ENCODE measurements at regions not wholly inside any gene's neighbourhood (a gene's known extent, or its start where the extent isn't known, plus 50 kb on each side); places are given as distances from the start of the nearest gene placed in this dataset.

DNA sequence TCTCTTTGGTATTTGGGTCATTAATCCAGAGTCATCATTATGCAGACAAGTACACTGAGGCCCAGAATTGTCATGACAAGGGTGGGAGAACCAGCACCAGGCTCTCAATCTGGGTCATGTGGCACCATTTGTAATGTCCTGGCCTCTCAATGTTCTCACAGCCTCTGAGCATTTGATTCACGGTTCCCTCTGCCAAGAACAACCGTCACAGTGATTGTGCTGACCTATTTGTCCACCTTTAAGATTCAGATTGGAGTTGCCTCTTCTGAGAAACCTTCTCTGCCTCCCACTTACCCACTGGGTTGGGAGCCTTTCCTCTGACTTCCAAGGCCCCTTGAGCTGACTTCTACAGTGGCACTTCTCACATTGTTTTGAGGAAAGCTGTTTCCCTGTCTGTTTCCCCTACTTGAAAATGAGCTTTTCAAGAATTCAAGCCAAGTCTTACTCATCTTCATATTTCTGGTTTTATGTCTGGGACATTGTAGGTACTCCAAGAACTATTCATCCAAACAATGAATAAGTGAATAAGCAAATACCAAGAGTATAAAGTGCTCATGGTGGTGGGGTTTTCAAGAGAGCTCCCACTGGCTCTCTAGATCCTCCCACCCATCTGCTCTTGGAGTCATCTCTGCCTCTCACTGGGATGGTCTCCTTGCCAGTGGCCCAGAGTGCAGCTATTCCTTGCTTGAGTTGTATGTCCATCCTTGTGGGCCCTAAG is 126.4 kb upstream of the E2F8 start:
- Histone ChIP-seq H3K9me3 (ENCODE audit: low read length) (no peaks in the 10 kb centered on the region), H3K27ac (ENCODE audit: low read depth, low read length, poor library complexity, severe bottlenecking) (no peak overlapping the region), H4K20me1 (ENCODE audit: insufficient read depth, low read length) (no peaks in the 10 kb centered on the region), H3K4me1 (ENCODE audit: insufficient read depth, low read length, severe bottlenecking) (no peaks in the 10 kb centered on the region), H3K4me2 (ENCODE audit: low read length) (no peak overlapping the region), H3F3A (ENCODE audit: insufficient read depth, low read length) (no peaks in the 10 kb centered on the region), H3K9ac (ENCODE audit: low read length) (no peak overlapping the region), H3K79me2 (ENCODE audit: insufficient read depth, low read length) (no peaks in the 10 kb centered on the region), H3K27me3 (ENCODE audit: insufficient read depth, low read length) (no peaks in the 10 kb centered on the region), H3K36me3 (ENCODE audit: insufficient read depth, low read length) (no peaks in the 10 kb centered on the region), H2AFZ (ENCODE audit: low read length) (no peak overlapping the region), H3K4me3 (ENCODE audit: low read depth, low read length, poor library complexity, severe bottlenecking) (no peak overlapping the region), H3K9me2 (ENCODE audit: low read depth, low read length) (no peaks in the 10 kb centered on the region)
- TF ChIP-seq EZH2 (IDR thresholded peaks at IDR 0.05; ENCODE audit: borderline replicate concordance, low read length) = no peak
- TF ChIP-seq, protein P1, sequence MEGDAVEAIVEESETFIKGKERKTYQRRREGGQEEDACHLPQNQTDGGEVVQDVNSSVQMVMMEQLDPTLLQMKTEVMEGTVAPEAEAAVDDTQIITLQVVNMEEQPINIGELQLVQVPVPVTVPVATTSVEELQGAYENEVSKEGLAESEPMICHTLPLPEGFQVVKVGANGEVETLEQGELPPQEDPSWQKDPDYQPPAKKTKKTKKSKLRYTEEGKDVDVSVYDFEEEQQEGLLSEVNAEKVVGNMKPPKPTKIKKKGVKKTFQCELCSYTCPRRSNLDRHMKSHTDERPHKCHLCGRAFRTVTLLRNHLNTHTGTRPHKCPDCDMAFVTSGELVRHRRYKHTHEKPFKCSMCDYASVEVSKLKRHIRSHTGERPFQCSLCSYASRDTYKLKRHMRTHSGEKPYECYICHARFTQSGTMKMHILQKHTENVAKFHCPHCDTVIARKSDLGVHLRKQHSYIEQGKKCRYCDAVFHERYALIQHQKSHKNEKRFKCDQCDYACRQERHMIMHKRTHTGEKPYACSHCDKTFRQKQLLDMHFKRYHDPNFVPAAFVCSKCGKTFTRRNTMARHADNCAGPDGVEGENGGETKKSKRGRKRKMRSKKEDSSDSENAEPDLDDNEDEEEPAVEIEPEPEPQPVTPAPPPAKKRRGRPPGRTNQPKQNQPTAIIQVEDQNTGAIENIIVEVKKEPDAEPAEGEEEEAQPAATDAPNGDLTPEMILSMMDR (IDR thresholded peaks at IDR 0.05; ENCODE audit: low read length) = no peak

DNA sequence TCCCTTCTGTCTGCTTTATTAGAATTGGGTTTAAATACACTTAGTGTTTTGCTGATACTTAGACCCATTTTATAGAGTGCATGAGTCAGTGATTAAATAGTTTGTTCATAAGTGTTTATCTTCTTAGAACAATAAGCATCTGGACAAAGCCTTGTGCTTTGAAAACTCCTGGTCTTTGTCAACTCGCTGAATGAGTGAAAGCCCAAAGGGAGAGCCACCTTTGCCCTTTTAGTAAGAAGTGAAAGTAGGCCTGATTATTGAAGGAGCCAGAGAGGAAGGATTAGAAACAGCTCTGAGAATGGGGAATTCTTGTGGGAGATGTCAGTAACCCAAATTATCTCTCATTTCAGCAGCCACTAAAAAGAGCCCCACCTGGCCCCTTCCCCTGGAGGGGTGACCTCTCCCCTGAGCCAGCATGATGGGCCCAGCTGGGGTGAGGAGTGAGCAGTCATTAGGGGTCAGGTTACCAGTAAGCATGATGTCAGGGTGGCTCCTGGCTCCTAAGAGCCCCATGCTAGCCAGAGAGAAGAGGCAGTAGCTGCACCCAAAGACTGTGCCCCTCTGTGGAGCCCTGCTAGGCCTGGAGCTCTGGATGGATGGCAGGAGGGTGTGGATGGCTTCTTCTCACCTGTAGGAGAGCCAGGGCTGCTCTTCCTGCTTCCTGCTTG is 125.1 kb upstream of the E2F8 start:
- TF ChIP-seq, protein P1 (IDR thresholded peaks at IDR 0.05; ENCODE audit: low read length) = no peak
- no peak for TF ChIP-seq EZH2 (IDR thresholded peaks at IDR 0.05; ENCODE audit: borderline replicate concordance, low read length)
- no peaks in the 10 kb centered on the region for H3F3A ChIP-seq (ENCODE audit: insufficient read depth, low read length)
- H3K9me3 ChIP-seq (ENCODE audit: low read length) = no peaks in the 10 kb centered on the region
- H3K27me3 ChIP-seq (ENCODE audit: insufficient read depth, low read length) = no peaks in the 10 kb centered on the region
- H3K4me2 ChIP-seq (ENCODE audit: low read length) = no peak overlapping the region
- H3K4me3 ChIP-seq (ENCODE audit: low read depth, low read length, poor library complexity, severe bottlenecking) = no peak overlapping the region
- H2AFZ ChIP-seq (ENCODE audit: low read length) = no peak overlapping the region
- H3K79me2 ChIP-seq (ENCODE audit: insufficient read depth, low read length) = no peaks in the 10 kb centered on the region
- H3K4me1 ChIP-seq (ENCODE audit: insufficient read depth, low read length, severe bottlenecking) = no peaks in the 10 kb centered on the region
- H3K36me3 ChIP-seq (ENCODE audit: insufficient read depth, low read length) = no peaks in the 10 kb centered on the region
- no peaks in the 10 kb centered on the region for H3K9me2 ChIP-seq (ENCODE audit: low read depth, low read length)
- H4K20me1 ChIP-seq (ENCODE audit: insufficient read depth, low read length) = no peaks in the 10 kb centered on the region
- no peak overlapping the region for H3K27ac ChIP-seq (ENCODE audit: low read depth, low read length, poor library complexity, severe bottlenecking)
- H3K9ac ChIP-seq (ENCODE audit: low read length) = no peak overlapping the region

DNA sequence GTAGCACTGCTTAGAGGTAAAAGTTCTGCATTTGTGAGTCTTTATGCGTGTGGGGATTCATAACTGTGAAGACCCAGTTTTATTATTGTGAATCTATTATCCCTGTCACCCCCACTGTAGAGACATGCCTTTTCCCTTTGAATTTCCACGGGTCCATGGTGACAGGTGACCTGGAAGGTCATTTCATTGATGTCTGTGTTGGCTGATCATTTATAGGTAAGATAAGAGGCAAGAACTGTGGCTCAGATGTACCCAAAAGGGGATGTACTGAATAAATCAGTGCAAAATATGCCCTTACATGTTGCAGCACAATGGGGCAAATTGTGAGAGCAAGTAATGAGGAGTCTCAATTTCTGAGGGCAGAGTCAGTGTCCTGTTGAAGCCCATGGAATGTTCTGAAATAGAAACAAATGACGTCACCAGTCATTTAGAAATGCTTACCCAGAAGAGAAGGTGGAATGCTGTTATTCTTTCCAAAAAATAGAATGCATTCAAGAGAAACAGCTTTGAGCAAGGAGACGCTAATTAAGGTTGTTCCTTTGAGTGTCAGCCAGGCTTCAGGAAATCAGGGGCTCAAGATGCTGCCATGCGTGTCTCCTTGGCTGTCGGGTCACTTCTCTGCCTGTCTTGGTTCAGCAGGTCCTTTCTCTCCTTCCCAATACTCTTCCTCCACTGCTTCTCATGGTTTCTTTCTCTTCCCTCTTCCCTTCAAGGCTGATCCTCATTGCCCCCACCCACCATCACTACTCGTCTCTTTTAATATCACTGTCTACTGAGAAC is 118.7 kb upstream of the E2F8 start:
- Histone ChIP-seq H3K79me2 (ENCODE audit: insufficient read depth, low read length) (no peaks in the 10 kb centered on the region), H3K4me1 (ENCODE audit: insufficient read depth, low read length, severe bottlenecking) (no peaks in the 10 kb centered on the region), H3K4me3 (ENCODE audit: low read depth, low read length, poor library complexity, severe bottlenecking) (no peak overlapping the region), H3K27me3 (ENCODE audit: insufficient read depth, low read length) (no peaks in the 10 kb centered on the region), H3K9ac (ENCODE audit: low read length) (no peak overlapping the region), H3F3A (ENCODE audit: insufficient read depth, low read length) (no peaks in the 10 kb centered on the region), H3K9me2 (ENCODE audit: low read depth, low read length) (no peaks in the 10 kb centered on the region), H3K9me3 (ENCODE audit: low read length) (no peaks in the 10 kb centered on the region), H4K20me1 (ENCODE audit: insufficient read depth, low read length) (no peaks in the 10 kb centered on the region), H2AFZ (ENCODE audit: low read length) (no peak overlapping the region), H3K36me3 (ENCODE audit: insufficient read depth, low read length) (no peaks in the 10 kb centered on the region), H3K27ac (ENCODE audit: low read depth, low read length, poor library complexity, severe bottlenecking) (no peak overlapping the region), H3K4me2 (ENCODE audit: low read length) (no peak overlapping the region)
- TF ChIP-seq, protein P1 (IDR thresholded peaks at IDR 0.05; ENCODE audit: low read length) = no peak
- TF ChIP-seq EZH2 (IDR thresholded peaks at IDR 0.05; ENCODE audit: borderline replicate concordance, low read length) = no peak

Measured in OCI-LY1 (cell line).